GM23248 (cell line): ENCODE measurements at regions not wholly inside any gene's neighbourhood (a gene's known extent, or its start where the extent isn't known, plus 50 kb on each side); places are given as distances from the start of the nearest gene placed in this dataset.

Experiments used
- EZH2 ChIP-seq: fragments of 200-600 bp; sonication (generic); IDR thresholded peaks from 2 replicates; pipeline ENCODE4 v1.6.1; 2018; ENCODE audit warnings: antibody characterized with exemption, mild to moderate bottlenecking; ENCODE audit not compliant: insufficient read depth, poor library complexity, severe bottlenecking
- EZH2phosphoT487 ChIP-seq: fragments of 200-600 bp; sonication (generic); IDR thresholded peaks from 2 replicates; pipeline ENCODE4 v1.6.1; 2018; ENCODE audit warnings: antibody characterized with exemption, moderate library complexity, mild to moderate bottlenecking, low read depth; ENCODE audit not compliant: insufficient read depth

GRCh38 chr2:204357286-204357685 is 188.0 kb upstream of the PARD3B start:
- TF ChIP-seq EZH2 = no peak
- no peak for TF ChIP-seq EZH2phosphoT487
